Kidney epithelial cell (primary cell): ENCODE measurements at regions not wholly inside any gene's neighbourhood (a gene's known extent, or its start where the extent isn't known, plus 50 kb on each side); places are given as distances from the start of the nearest gene placed in this dataset.
A peak's percentile ranks its signal among the peaks of the same experiment; 100 is the strongest.

Experiments used
- DNase-seq: peaks from one replicate; pipeline ENCODE4 v3.0.0-alpha.2; 2010; ENCODE audit warnings: low read depth
- H3K27me3 ChIP-seq: 2 replicates; pipeline ENCODE4 v1.6.0; 2011; ENCODE audit warnings: low read length; ENCODE audit not compliant: control insufficient read depth, insufficient read depth
- H3K36me3 ChIP-seq: 2 replicates; pipeline ENCODE4 v1.5.1; 2011; ENCODE audit warnings: low read length; ENCODE audit not compliant: control insufficient read depth, insufficient read depth
- H3K4me3 ChIP-seq: 2 replicates; pipeline ENCODE4 v1.5.1; 2011; ENCODE audit warnings: low read depth, mild to moderate bottlenecking, control low read depth, low read length
- CTCF ChIP-seq: IDR thresholded peaks from 2 replicates; pipeline ENCODE4 v1.5.1; 2011; ENCODE audit warnings: mild to moderate bottlenecking, moderate library complexity, low read length, control low read depth, inconsistent platforms; ENCODE audit not compliant: insufficient read depth, poor library complexity, severe bottlenecking

DNA sequence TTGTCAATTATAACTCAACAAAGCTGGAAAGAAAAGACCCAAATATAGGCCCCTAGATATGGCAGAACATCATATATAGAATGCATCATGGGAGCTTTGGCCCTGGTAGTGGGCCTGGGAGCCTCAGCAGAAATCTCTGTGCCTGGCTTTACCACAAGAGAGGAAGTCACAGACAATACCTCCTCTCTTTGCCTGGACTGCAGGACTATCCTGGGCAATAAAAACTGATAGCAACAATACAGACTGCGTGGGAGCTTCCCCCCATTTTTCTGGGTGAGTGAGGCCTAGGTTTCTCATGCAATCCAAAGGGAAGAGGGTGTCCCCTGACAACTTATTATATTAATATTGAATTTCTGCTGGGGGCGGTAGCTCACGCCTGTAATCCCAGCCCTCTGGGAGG is 64.0 kb upstream of the NFKB1 start:
- Histone ChIP-seq H3K4me3 (no peak overlapping the region), H3K27me3 (no peaks in the 10 kb centered on the region), H3K36me3 (no peaks in the 10 kb centered on the region)
- TF ChIP-seq CTCF = no peak
- DNase-seq = no peak

GRCh38 chr4:102438396-102439235 is 62.5 kb upstream of the NFKB1 start:
- no peaks in the 10 kb centered on the region for H3K36me3 ChIP-seq
- no peak overlapping the region for H3K4me3 ChIP-seq
- DNase-seq = no peak
- no peak for TF ChIP-seq CTCF
- H3K27me3 ChIP-seq = no peaks in the 10 kb centered on the region

GRCh38 chr4:102439236-102439614 is 61.9 kb upstream of the NFKB1 start:
- Histone ChIP-seq H3K36me3 (no peaks in the 10 kb centered on the region), H3K27me3 (no peaks in the 10 kb centered on the region), H3K4me3 (no peak overlapping the region)
- peak; percentile 61 for DNase-seq
- no peak for TF ChIP-seq CTCF

- H3K36me3 ChIP-seq = no peaks in the 10 kb centered on the region
- H3K4me3 ChIP-seq = no peak overlapping the region
- DNase-seq = no peak
- TF ChIP-seq CTCF = no peak
- no peaks in the 10 kb centered on the region for H3K27me3 ChIP-seq
Observed at GRCh38 chr4:102439812-102440211, 61.3 kb upstream of the NFKB1 start.

GRCh38 chr4:102440498-102440897 is 60.7 kb upstream of the NFKB1 start:
- no peak overlapping the region for H3K4me3 ChIP-seq
- H3K27me3 ChIP-seq = no peaks in the 10 kb centered on the region
- TF ChIP-seq CTCF = no peak
- no peak for DNase-seq
- no peaks in the 10 kb centered on the region for H3K36me3 ChIP-seq
